ENCODE measurements at regions not wholly inside any gene's neighbourhood (a gene's known extent, or its start where the extent isn't known, plus 50 kb on each side); places are given as distances from the start of the nearest gene placed in this dataset.

DNA sequence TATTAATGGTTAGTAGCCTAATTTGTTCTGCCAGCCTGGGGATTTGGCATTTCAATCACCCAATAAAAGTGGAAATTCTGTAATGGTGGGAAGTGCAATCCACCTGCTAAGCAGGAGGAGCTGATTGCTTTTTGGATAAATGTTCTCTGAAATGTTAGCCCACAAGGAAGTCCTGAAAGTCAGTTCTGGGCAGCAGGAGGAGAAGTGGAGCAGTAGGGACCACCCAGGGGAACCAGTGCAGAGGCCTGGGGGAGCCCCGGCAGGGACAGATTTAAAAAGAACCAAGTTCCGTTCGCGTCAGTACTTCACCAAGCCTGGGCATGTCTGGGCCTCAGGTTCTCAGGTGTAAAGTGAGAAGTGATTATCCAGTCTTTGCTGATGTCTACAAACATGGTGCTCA is 248.5 kb upstream of the RAB6C start:
- TF ChIP-seq, protein P1, sequence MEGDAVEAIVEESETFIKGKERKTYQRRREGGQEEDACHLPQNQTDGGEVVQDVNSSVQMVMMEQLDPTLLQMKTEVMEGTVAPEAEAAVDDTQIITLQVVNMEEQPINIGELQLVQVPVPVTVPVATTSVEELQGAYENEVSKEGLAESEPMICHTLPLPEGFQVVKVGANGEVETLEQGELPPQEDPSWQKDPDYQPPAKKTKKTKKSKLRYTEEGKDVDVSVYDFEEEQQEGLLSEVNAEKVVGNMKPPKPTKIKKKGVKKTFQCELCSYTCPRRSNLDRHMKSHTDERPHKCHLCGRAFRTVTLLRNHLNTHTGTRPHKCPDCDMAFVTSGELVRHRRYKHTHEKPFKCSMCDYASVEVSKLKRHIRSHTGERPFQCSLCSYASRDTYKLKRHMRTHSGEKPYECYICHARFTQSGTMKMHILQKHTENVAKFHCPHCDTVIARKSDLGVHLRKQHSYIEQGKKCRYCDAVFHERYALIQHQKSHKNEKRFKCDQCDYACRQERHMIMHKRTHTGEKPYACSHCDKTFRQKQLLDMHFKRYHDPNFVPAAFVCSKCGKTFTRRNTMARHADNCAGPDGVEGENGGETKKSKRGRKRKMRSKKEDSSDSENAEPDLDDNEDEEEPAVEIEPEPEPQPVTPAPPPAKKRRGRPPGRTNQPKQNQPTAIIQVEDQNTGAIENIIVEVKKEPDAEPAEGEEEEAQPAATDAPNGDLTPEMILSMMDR (IDR thresholded peaks at IDR 0.05; ENCODE audit: insufficient read depth, low read length, poor library complexity, severe bottlenecking), result no peak
- TF ChIP-seq EZH2phosphoT487 (conservative IDR thresholded peaks at IDR 0.05; ENCODE audit: low read length), result no peak
